RWPE2 (cell line): ENCODE measurements at regions not wholly inside any gene's neighbourhood (a gene's known extent, or its start where the extent isn't known, plus 50 kb on each side); places are given as distances from the start of the nearest gene placed in this dataset.

Experiments used
- ATAC-seq: fragments of 200-7000 bp; cut with Tn5 transposase; 3 replicates; pipeline ENCODE4 v1.9.1; 2021; ENCODE audit warnings: low read depth
- DNase-seq: peaks from one replicate; pipeline ENCODE4 v3.0.0-alpha.2; 2020; ENCODE audit warnings: low spot score
- H3K27ac ChIP-seq: fragments of 450-650 bp; 2 replicates; pipeline ENCODE4 v1.5.1; 2017; ENCODE audit warnings: mild to moderate bottlenecking; ENCODE audit not compliant: poor library complexity, severe bottlenecking
- H3K27me3 ChIP-seq: fragments of 250-450 bp; sonication (Bioruptor Pico); 2 replicates; pipeline ENCODE4 v1.5.1; 2021; ENCODE audit warnings: mild to moderate bottlenecking, moderate library complexity; ENCODE audit not compliant: insufficient read depth, poor library complexity, severe bottlenecking
- H3K36me3 ChIP-seq: fragments of 250-450 bp; sonication (Bioruptor Pico); 2 replicates; pipeline ENCODE4 v1.5.1; 2020; ENCODE audit warnings: low read depth, mild to moderate bottlenecking, moderate library complexity
- H3K4me1 ChIP-seq: fragments of 250-450 bp; sonication (Bioruptor Pico); 2 replicates; pipeline ENCODE4 v1.5.1; 2021; ENCODE audit warnings: mild to moderate bottlenecking, moderate library complexity; ENCODE audit not compliant: insufficient read depth, poor library complexity, severe bottlenecking
- H3K4me3 ChIP-seq: fragments of 250-450 bp; sonication (Bioruptor Pico); 2 replicates; pipeline ENCODE4 v1.5.1; 2021; ENCODE audit warnings: mild to moderate bottlenecking, moderate library complexity; ENCODE audit not compliant: severe bottlenecking
- H3K9me3 ChIP-seq: fragments of 250-450 bp; sonication (Bioruptor Pico); 2 replicates; pipeline ENCODE4 v1.5.1; 2021; ENCODE audit warnings: mild to moderate bottlenecking, moderate library complexity; ENCODE audit not compliant: severe bottlenecking
- TF ChIP-seq, protein P1 (sequence below): fragments of 450-650 bp; IDR thresholded peaks from one replicate; pipeline ENCODE4 v1.5.1; 2017; ENCODE audit warnings: mild to moderate bottlenecking, moderate library complexity; ENCODE audit not compliant: poor library complexity, severe bottlenecking

DNA sequence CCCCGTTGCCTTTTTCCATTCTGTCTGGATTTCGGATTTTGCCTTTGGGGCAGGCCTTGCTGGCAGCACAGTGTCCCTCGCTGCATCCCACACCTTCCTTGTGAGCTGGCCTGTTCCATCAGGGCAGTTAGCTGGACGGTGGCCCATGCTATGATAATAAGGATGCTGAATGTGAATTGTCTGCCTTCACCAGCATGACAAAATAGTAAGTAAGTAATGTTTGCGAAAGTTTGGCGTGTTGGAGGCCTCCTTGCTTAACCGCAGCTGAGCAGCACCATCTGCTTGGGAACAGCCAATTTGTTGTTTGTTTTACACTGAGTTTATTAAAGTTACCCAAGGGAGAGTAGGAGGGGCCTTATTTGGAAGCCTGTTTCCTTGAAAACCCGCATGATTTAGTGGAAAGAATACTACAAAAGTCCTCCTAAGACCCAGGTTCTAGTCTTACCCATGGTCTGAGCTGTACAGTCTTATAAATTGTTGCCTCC lies 469.7 kb upstream of the FANCL start:
- no peak overlapping the region for H3K4me3 ChIP-seq
- peaks cover 2% of the 10 kb centered on the region for H3K9me3 ChIP-seq
- no peaks in the 10 kb centered on the region for H3K36me3 ChIP-seq
- no peak overlapping the region for H3K27ac ChIP-seq
- H3K27me3 ChIP-seq, result peaks cover 4% of the 10 kb centered on the region
- TF ChIP-seq, protein P1, sequence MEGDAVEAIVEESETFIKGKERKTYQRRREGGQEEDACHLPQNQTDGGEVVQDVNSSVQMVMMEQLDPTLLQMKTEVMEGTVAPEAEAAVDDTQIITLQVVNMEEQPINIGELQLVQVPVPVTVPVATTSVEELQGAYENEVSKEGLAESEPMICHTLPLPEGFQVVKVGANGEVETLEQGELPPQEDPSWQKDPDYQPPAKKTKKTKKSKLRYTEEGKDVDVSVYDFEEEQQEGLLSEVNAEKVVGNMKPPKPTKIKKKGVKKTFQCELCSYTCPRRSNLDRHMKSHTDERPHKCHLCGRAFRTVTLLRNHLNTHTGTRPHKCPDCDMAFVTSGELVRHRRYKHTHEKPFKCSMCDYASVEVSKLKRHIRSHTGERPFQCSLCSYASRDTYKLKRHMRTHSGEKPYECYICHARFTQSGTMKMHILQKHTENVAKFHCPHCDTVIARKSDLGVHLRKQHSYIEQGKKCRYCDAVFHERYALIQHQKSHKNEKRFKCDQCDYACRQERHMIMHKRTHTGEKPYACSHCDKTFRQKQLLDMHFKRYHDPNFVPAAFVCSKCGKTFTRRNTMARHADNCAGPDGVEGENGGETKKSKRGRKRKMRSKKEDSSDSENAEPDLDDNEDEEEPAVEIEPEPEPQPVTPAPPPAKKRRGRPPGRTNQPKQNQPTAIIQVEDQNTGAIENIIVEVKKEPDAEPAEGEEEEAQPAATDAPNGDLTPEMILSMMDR, result no peak
- ATAC-seq, result no peak
- no peaks in the 10 kb centered on the region for H3K4me1 ChIP-seq
- no peak for DNase-seq

DNA sequence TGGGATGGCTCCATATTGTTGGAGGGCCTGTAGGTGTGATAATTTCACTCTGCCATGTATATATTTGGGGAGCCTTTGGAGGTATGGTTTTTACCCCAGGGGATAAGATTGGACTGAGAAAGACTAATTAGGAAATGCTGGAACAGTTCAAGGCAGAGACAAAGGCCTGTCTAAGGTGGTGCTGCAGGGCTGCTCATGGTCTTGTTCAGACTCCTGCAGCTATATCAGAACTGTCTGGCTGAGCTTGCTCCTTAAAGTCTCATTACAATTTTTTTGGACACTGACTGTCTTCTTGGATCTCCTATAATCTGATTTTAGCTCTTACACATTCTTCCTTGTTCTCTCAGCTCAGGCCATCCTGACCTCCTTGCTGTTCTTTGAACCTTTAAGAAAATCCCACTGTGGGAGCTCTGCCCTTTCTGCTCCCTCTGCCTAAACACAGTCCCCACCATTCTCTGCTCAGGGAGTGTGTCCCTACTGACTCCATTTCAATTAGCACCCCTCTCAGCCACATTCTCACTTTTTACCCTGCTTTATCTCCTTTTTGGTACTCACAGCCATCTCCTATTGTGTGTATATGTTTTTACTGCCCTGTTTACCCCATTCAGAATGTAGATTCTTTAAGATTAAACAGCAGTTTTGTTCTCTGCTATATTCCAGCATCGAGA lies 468.7 kb upstream of the FANCL start:
- H3K27ac ChIP-seq, result no peak overlapping the region
- peaks cover 2% of the 10 kb centered on the region for H3K9me3 ChIP-seq
- no peaks in the 10 kb centered on the region for H3K36me3 ChIP-seq
- TF ChIP-seq, protein P1, result no peak
- H3K4me1 ChIP-seq, result no peaks in the 10 kb centered on the region
- peaks cover 5% of the 10 kb centered on the region for H3K27me3 ChIP-seq
- H3K4me3 ChIP-seq, result no peak overlapping the region
- no peak for ATAC-seq
- no peak for DNase-seq

DNA sequence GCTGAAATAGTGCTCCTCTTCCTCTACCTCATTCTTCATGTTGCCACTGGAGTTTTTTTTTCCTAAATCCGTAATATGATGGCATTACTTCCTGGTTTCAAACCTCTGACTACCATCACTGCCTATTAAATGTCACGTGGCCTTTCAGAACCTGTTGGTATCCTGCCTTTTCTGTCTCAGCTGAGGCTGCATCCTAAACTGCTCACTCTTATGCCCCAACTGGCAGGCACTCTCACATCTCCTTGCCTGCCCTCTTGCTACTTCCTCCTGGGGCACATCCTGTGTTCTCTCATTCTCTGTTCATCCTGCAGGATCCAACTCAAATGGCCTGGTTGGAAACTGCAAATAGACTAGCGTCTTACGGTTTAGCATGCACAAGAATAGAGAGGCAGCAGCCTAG lies 468.1 kb upstream of the FANCL start:
- ATAC-seq, result no peak
- H3K27me3 ChIP-seq, result peaks cover 5% of the 10 kb centered on the region
- TF ChIP-seq, protein P1, result no peak
- no peak overlapping the region for H3K27ac ChIP-seq
- no peak for DNase-seq
- no peak overlapping the region for H3K4me3 ChIP-seq
- H3K4me1 ChIP-seq, result no peaks in the 10 kb centered on the region
- H3K9me3 ChIP-seq, result peaks cover 2% of the 10 kb centered on the region
- no peaks in the 10 kb centered on the region for H3K36me3 ChIP-seq

DNA sequence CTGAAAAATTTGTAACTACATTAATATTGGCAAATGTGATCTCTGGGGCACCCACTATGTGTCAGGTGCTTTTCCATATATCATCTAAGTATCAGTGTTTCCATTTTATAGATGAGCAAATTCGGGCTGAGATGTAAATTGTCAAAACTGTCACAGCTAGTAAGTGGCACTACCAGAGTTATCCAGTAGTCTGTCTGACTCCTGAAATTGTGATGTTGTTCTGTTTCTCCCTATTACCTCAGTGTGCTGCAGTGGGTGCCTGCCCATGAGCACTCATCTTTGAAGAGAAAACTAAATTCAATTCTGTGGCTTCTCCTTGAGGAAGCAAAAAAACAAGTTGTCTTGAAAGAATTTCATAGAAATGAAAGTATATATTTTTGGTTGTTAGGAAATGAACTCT lies 467.4 kb upstream of the FANCL start:
- H3K4me1 ChIP-seq, result no peaks in the 10 kb centered on the region
- H3K27ac ChIP-seq, result no peak overlapping the region
- H3K36me3 ChIP-seq, result no peaks in the 10 kb centered on the region
- H3K27me3 ChIP-seq, result peaks cover 5% of the 10 kb centered on the region
- peaks cover 2% of the 10 kb centered on the region for H3K9me3 ChIP-seq
- no peak overlapping the region for H3K4me3 ChIP-seq
- no peak for ATAC-seq
- TF ChIP-seq, protein P1, result no peak
- no peak for DNase-seq

DNA sequence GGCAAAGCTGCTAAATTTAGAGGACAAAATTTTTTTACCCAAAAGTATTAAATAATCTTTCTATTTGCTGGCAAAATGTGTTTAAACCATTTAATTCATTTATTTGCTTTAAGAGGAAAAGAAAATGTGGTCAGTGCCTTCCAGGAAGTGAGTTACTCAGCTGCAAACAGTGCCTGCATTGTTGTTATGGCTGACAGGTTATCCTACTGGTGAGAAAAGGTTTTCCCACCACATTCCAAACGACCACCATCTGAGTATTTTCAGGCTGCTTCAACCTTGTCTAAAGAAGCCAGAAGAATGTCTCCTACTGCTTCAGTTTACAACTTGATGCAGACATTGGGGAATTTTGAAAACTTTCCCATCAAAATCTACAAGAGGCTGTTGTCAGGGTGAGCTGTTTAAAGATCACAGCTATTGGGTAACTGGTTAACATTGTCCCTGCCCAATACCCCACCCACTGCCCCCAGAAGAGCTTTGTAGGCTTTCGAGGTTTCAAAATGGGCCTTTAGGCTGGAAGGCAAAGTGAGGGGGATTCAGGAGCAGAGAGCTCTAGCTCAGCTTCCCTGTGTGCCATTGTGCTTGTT lies 461.3 kb upstream of the FANCL start:
- Histone ChIP-seq H3K9me3 (no peaks in the 10 kb centered on the region), H3K27ac (no peak overlapping the region), H3K4me1 (no peaks in the 10 kb centered on the region), H3K27me3 (peaks cover 2% of the 10 kb centered on the region), H3K4me3 (no peak overlapping the region), H3K36me3 (no peaks in the 10 kb centered on the region)
- DNase-seq, result no peak
- ATAC-seq, result no peak
- TF ChIP-seq, protein P1, result no peak
